HG02623 (cell line): ENCODE measurements at regions not wholly inside any gene's neighbourhood (a gene's known extent, or its start where the extent isn't known, plus 50 kb on each side); places are given as distances from the start of the nearest gene placed in this dataset.

Experiments
- ATAC-seq: cut with Tn5 transposase; IDR thresholded peaks from one replicate; pipeline ENCODE4 v1.9.1; 2021; ENCODE audit warnings: moderate library complexity; ENCODE audit not compliant: unreplicated experiment

- no peak for ATAC-seq
These were observed 284.9 kb upstream of the FBXL7 start for GRCh38 chr5:15215056-15215455.

DNA sequence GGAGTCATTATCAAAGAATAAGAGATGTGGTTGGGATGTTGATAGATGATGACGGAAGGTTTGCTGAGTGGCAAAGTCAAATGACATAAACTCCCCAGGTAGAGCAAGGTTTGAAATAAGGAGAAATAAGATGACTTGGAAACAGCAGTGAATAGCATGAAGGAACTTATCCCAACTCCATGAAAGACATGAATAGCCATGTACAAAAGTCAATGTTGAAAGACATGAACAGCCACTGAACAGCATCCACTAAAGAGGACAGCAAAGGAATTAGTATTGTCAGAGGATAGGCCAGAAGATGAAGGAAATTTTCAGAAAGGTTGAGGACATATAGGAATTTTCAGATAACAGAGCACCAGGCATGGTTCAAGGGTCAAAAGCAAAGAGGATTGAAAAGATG is 286.0 kb upstream of the FBXL7 start:
- no peak for ATAC-seq

DNA sequence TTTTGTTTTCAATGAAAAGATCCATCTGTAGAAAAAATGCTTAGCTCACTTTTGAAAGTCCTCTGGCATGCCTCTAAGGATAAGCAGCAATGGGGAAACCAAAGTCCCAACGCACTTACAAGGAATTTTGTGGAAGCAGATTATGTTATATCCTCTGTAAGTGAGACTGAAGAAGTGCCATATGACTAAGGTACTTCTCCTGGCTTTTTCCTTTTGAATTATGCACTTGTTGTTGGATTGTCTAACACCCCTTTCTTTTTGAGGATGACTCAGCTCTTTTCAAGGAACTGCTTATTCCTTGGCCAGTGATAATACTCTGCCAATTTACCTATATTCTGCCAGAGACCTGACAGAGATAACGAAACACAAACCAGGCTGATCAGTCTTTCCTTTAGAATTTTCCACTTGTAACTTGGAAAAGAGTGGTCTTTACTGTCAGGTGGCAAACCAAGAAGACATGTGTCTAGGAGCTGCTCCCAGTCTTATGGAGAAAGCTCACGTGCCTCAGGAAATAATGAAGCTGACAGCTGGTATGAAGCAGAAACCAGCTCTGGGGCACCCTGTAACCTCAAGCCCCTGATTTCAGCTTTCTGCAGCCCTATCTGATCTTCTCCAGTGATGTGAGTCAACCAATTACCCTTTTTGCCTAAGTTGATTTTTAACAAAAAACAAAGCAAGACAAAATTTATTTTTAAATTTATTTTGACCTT is 290.8 kb upstream of the FBXL7 start:
- no peak for ATAC-seq

DNA sequence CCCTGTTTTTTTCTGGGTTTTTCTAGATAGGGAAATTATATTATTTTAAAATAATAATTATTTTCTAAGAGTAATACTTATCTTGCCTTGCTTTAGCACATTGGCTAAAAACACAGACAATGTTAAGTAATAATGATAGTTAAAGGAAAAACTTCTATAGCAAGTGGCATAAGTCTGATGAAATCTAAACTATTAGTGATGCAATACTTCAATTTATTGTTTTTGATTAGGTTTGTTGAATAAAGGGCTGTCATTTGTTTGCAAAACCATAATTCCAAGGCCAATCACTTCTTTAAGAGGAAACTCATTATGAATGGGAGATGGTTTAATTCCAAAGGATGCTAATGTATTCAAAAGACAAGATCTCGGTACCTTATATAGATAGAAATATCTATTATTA is 293.8 kb upstream of the FBXL7 start:
- no peak for ATAC-seq

DNA sequence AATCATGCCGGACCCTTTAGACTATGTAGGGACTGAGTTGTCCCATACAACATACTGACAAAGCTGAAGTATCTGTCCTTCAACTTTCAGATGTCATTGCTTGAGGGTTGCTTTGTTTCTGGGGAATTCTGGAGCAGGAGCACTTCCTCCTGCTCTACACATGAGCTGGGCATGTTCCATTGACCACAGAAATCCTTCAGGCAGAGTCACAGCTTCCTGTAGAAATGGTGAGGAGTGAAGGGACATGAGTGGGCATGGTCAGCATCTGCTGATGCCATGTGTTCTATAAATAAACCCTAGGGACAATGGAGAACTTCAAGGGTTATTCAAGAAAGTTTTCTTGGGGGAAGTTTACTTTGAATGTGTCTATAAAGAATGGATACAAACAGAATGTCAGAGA is 296.6 kb upstream of the FBXL7 start:
- no peak for ATAC-seq

GRCh38 chr5:15191012-15191411 is 309.0 kb upstream of the FBXL7 start:
- ATAC-seq, result no peak

GRCh38 chr5:15183520-15183919 is 311.9 kb upstream of the ANKH start:
- ATAC-seq, result no peak

- no peak for ATAC-seq
These were observed 298.6 kb upstream of the ANKH start for GRCh38 chr5:15170173-15170572.

GRCh38 chr5:15168358-15168757 is 296.8 kb upstream of the ANKH start:
- ATAC-seq, result no peak

DNA sequence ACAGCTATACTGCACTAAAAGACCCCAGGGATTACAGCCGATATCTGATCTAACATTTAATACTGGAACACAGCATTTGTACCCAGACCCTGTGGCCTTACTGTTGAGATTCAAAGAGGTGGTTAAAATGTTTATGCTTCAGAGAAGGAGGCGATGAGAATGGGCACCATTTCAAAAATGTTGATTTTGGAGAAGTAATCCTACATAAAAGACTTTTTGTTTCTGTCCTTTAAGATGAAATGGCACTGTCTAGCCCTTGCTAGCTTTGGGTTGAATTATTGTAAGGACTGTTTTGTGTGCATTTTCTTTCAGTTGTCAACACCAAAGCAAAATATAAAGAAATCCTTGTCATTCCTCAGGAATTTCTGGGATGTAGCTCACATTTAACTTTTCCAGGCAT is 288.5 kb upstream of the ANKH start:
- ATAC-seq, result no peak

DNA sequence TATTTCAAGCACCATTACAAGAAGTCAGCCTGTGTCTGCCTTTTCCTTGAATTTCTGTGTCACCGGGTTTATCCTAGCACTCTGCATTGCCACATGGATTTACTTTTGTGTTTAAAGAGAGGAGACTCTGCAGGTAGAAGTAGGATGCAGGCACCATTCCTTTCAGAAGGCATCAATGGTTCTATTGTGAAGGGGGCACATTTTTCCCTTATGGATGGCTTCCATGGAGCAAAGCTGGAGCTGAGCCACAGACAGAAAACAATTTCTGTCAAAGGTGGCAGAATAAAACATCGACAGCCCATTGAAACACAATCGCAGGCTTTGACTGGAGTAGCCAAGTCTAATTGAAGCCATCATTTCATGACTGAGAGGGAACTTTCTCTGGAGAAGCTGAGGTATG is 288.0 kb upstream of the ANKH start:
- ATAC-seq, result no peak

DNA sequence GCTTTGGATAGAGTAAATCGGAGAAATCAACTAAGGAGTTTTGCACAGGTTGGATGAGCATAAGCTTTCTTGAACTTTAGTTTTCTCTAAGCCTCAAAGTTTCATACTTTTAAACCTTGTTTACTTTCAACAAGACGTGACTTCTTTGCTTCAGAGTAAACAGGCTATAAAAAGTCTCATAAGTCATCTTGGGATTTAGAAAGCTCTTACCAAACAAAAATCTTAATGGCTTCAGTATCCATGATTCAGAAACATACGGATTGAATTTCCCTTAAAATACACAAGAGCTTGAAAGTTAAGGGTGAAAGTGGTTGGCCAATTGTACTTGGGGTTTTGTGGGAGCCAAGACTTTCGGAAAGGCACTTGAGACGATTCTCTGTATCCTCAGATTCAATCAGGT is 270.9 kb upstream of the ANKH start:
- ATAC-seq, result no peak

DNA sequence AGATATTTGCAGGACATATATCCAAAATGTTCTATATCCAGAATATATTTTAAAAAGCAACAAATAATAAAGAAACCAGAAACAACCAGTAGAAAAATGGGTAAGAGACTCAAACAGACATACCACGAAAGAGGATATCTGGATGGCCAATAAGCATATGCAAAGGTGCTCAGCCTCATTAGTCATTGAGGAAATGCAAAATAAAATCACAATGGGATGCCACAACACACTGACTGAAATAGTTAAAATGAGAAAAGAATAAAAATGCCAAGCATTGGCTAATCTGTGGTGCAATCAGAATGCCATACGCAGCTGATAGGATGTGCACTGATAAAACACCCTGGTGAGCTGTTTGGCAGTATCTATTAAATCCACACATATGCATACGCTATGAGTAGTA is 265.8 kb upstream of the ANKH start:
- no peak for ATAC-seq

- no peak for ATAC-seq
These were observed 264.1 kb upstream of the ANKH start for GRCh38 chr5:15135661-15136060.

GRCh38 chr5:15133456-15133965 is 261.9 kb upstream of the ANKH start:
- ATAC-seq, result no peak

- ATAC-seq, result no peak
These were observed 261.3 kb upstream of the ANKH start for GRCh38 chr5:15132816-15133405.

GRCh38 chr5:15131909-15132308 is 260.3 kb upstream of the ANKH start:
- ATAC-seq, result no peak

DNA sequence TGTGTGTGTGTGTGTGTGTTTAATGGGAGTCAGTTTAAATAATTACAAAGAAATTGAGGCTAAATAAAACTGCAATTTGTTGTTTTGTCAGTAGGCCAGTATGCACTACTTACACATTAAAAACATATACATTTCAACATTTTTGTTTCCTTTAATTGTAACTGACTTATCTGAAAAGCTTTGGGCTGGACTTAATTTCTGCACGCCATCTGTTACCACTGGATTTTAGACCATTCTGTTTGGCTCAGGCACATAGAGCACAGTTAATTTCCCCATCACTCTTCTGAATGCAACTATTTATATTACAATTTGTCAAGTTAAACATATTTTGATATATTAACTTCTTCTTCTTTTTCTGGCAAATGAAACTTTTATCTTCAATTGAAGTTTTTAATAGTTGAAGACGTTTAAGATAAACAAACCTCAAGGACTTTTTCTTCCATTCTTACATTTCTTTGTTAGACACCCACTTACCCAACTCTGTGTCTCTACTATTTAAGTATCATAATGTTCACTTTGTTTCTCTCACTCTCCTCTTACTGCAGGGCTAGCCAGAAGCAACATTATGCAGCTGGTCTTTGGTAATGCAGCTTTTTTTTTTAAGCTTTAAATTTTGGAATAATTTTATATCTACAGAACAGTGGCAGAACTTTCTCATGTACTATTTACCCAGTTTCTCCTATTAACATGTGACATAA is 253.4 kb upstream of the ANKH start:
- no peak for ATAC-seq

DNA sequence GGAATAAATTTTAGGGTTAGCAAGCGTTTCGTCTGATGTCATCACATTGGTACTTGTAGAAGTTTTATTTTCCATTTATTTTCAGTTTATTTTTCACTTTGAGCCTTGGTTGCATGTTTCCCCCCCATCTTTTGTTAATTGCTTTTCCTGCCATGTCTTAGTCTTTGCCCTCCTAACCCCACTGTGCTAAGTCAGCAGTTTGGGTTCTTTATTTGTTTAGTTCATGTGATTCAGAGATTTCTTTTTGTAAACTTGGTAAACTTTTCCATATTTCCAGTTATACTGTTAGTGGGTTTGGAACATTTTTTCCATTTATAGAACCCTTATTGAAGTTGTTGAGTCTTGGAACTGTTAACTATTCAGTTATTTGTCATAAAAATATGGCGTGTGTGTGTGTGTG is 252.9 kb upstream of the ANKH start:
- ATAC-seq, result no peak

GRCh38 chr5:15117688-15118087 is 246.1 kb upstream of the ANKH start:
- no peak for ATAC-seq

GRCh38 chr5:15116996-15117395 is 245.4 kb upstream of the ANKH start:
- ATAC-seq, result no peak
